Activated CD4-positive, alpha-beta T cell treated with anti-CD3 and anti-CD28 coated beads, Interleukin-2, amount 10 ng/mL, durations not matched to agents 7 days and 5 days (primary cell): ENCODE measurements at regions not wholly inside any gene's neighbourhood (a gene's known extent, or its start where the extent isn't known, plus 50 kb on each side); places are given as distances from the start of the nearest gene placed in this dataset.
"Not testable (repeated sequence)": the region's sequence is repeated elsewhere in the genome, so short reads cannot be mapped to it uniquely, and the experiment has no call there.

ENCODE experiments used
- CTCF ChIA-PET: fragments of 350-600 bp; sonication (Branson Sonifier 250); formaldehyde crosslinking; loops from one replicate; lab custom pipeline; 2021; ENCODE audit warnings: antibody characterized with exemption; lab: Charles Lee
- POLR2A ChIA-PET: fragments of 350-600 bp; sonication (Branson Sonifier 250); formaldehyde crosslinking; loops from one replicate; lab custom pipeline; 2021; ENCODE audit warnings: antibody characterized with exemption; lab: Charles Lee
- DNase-seq: peaks from one replicate; pipeline ENCODE4 v3.0.0-alpha.2; 2020
- H3K27ac Mint-ChIP-seq: one replicate; pipeline ENCODE4 v1.8.0; 2021; ENCODE audit warnings: mild to moderate bottlenecking, moderate library complexity, mixed read lengths
- H3K27me3 Mint-ChIP-seq: one replicate; pipeline ENCODE4 v1.8.0; 2021; ENCODE audit warnings: mixed read lengths
- H3K36me3 Mint-ChIP-seq: one replicate; pipeline ENCODE4 v1.8.0; 2021; ENCODE audit warnings: low read depth, mixed read lengths
- H3K4me1 Mint-ChIP-seq: one replicate; pipeline ENCODE4 v1.8.0; 2021; ENCODE audit warnings: mixed read lengths
- H3K4me3 Mint-ChIP-seq: one replicate; pipeline ENCODE4 v1.8.0; 2021; ENCODE audit warnings: mild to moderate bottlenecking, moderate library complexity, mixed read lengths
- H3K9me3 Mint-ChIP-seq: one replicate; pipeline ENCODE4 v1.8.0; 2021; ENCODE audit warnings: mixed read lengths

- H3K27ac Mint-ChIP-seq: peak overlapping the region; percentile 11
- H3K27me3 Mint-ChIP-seq: peaks cover 3% of the 10 kb centered on the region
- no peaks in the 10 kb centered on the region for H3K9me3 Mint-ChIP-seq
- no peak for DNase-seq
- peaks cover 28% of the 10 kb centered on the region for H3K4me1 Mint-ChIP-seq
- no peak overlapping the region for H3K4me3 Mint-ChIP-seq
- ChIA-PET CTCF (no interaction called here), POLR2A (no interaction called here)
- no peaks in the 10 kb centered on the region for H3K36me3 Mint-ChIP-seq
Measured at GRCh38 chr2:109059474-109060165, 69.4 kb upstream of the SH3RF3 start.

- ChIA-PET POLR2A (no interaction called here), CTCF (no interaction called here)
- no peaks in the 10 kb centered on the region for H3K36me3 Mint-ChIP-seq
- no peaks in the 10 kb centered on the region for H3K9me3 Mint-ChIP-seq
- no peak overlapping the region for H3K27ac Mint-ChIP-seq
- no peak for DNase-seq
- no peak overlapping the region for H3K4me3 Mint-ChIP-seq
- H3K27me3 Mint-ChIP-seq: peaks cover 3% of the 10 kb centered on the region
- H3K4me1 Mint-ChIP-seq: peaks cover 28% of the 10 kb centered on the region
Measured at GRCh38 chr2:109058802-109059201, 69.8 kb upstream of the EDAR start.

DNA sequence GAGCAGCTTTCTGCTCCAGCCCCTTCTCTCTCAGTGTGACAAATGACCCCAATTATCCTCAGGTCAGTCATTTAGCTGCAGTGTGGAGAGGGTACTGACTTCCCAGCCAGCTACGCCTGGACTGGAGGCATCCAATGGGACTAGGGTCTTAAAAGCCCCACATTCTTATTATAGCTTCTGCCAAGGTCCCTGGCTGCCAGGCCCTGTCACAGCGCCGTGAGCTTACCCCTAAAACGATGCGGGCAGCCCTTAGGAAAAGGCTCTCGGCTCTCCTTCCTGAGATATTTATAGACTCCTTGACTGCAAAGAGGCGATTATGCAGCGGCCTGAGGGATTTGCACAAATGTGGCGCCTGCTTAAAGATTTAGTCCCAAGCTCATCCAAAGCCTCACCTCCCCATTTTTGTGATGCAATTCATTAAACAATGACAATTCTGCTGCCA, 69.2 kb upstream of the EDAR start:
- POLR2A ChIA-PET: no interaction called here

GRCh38 chr2:109057686-109058085, 68.7 kb upstream of the EDAR start:
- Mint-ChIP-seq H3K9me3 (no peaks in the 10 kb centered on the region), H3K27ac (no peak overlapping the region), H3K27me3 (peaks cover 3% of the 10 kb centered on the region), H3K4me1 (peaks cover 23% of the 10 kb centered on the region), H3K4me3 (no peak overlapping the region), H3K36me3 (no peaks in the 10 kb centered on the region)
- DNase-seq: peak; percentile 27
- CTCF ChIA-PET: no interaction called here
- POLR2A ChIA-PET: no interaction called here

More for the DNA sequence above, 69.2 kb upstream of the EDAR start:
- Mint-ChIP-seq H3K4me3 (no peak overlapping the region), H3K36me3 (no peaks in the 10 kb centered on the region), H3K27me3 (peaks cover 3% of the 10 kb centered on the region), H3K9me3 (no peaks in the 10 kb centered on the region), H3K4me1 (peaks cover 26% of the 10 kb centered on the region), H3K27ac (no peak overlapping the region)
- CTCF ChIA-PET: no interaction called here
- no peak for DNase-seq

DNA sequence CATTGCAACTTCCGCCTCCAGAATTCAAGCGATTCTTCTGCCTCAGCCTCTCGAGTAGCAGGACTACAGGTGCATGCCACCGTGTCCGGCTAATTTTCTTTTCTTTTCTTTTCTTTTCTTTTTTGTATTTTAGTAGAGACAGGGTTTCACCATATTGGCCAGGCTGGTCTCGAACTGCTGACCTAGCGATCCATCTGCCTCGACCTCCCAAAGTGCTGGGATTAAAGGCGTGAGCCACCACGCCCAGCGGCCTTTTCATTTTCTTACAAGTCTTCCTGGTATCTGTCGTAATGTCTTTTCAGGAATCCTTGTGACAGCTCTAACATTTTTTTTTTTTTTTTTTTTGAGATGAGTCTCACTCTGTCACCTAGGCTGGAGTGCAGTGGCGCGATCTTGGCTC, 66.4 kb upstream of the EDAR start:
- ChIA-PET CTCF (interaction anchor here (0.6 kb wide), 1 partner anchor 148 kb away, joined by 3 read pairs; no protein-coding TSS in a partner anchor), POLR2A (no interaction called here)
- H3K4me1 Mint-ChIP-seq: peaks cover 23% of the 10 kb centered on the region
- no peak for DNase-seq
- no peaks in the 10 kb centered on the region for H3K9me3 Mint-ChIP-seq
- H3K27ac Mint-ChIP-seq: no peak overlapping the region
- peaks cover 3% of the 10 kb centered on the region for H3K27me3 Mint-ChIP-seq
- H3K36me3 Mint-ChIP-seq: no peaks in the 10 kb centered on the region
- H3K4me3 Mint-ChIP-seq: no peak overlapping the region

GRCh38 chr2:109054865-109055264, 65.8 kb upstream of the EDAR start:
- ChIA-PET POLR2A (no interaction called here), CTCF (interaction anchor here (0.6 kb wide), 1 partner anchor 148 kb away, joined by 3 read pairs; no protein-coding TSS in a partner anchor)
- Mint-ChIP-seq H3K4me3 (no peak overlapping the region), H3K4me1 (peaks cover 17% of the 10 kb centered on the region), H3K36me3 (no peaks in the 10 kb centered on the region), H3K27ac (no peak overlapping the region), H3K9me3 (no peaks in the 10 kb centered on the region), H3K27me3 (peaks cover 3% of the 10 kb centered on the region)
- no peak for DNase-seq

DNA sequence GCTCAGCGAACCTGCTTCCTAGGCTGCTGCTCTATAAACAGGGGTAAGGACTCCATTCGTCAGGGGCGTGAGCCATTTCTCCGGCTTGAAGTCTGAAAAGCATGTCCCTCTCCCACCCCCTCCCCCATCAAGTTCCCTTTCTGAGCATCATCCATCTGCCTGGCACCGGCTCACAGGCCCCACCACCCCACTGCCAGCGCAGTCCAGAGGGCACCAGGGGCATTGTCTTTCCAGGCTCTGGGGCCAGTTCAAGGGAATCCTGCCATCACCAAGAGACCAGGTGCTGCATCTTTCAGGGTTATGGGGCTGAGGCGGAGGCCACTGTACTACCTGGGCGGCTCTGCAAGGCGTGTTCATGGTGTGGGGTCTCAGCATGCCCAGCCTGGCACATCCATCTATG, 64.7 kb upstream of the EDAR start:
- H3K27me3 Mint-ChIP-seq: peaks cover 3% of the 10 kb centered on the region
- no peak overlapping the region for H3K27ac Mint-ChIP-seq
- DNase-seq: no peak
- no peaks in the 10 kb centered on the region for H3K36me3 Mint-ChIP-seq
- H3K4me3 Mint-ChIP-seq: no peak overlapping the region
- CTCF ChIA-PET: no interaction called here
- POLR2A ChIA-PET: no interaction called here
- H3K4me1 Mint-ChIP-seq: peaks cover 15% of the 10 kb centered on the region
- no peaks in the 10 kb centered on the region for H3K9me3 Mint-ChIP-seq

DNA sequence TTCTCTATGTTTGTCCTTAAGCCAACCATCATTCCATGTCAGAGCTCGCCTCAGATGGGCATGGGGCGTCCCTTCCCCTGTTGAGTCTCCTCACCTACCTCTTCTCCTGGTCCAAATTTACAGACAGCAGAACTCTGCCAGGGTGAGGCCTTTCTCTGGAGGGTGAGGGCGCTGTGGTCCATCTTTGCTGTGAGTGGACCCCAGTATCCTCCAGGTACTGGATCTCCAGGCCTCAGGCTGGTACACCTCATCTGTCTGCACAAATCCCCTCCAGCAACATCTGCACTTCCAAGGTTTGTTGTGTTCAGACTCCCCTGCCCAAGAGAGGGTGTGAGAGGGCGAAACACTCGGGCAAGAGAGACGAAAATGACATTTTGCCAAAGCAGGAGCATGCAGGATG, 63.9 kb upstream of the EDAR start:
- H3K27ac Mint-ChIP-seq: no peak overlapping the region
- peaks cover 3% of the 10 kb centered on the region for H3K27me3 Mint-ChIP-seq
- H3K4me3 Mint-ChIP-seq: no peak overlapping the region
- no peaks in the 10 kb centered on the region for H3K36me3 Mint-ChIP-seq
- ChIA-PET POLR2A (no interaction called here), CTCF (no interaction called here)
- DNase-seq: no peak
- peaks cover 8% of the 10 kb centered on the region for H3K4me1 Mint-ChIP-seq
- no peaks in the 10 kb centered on the region for H3K9me3 Mint-ChIP-seq

DNA sequence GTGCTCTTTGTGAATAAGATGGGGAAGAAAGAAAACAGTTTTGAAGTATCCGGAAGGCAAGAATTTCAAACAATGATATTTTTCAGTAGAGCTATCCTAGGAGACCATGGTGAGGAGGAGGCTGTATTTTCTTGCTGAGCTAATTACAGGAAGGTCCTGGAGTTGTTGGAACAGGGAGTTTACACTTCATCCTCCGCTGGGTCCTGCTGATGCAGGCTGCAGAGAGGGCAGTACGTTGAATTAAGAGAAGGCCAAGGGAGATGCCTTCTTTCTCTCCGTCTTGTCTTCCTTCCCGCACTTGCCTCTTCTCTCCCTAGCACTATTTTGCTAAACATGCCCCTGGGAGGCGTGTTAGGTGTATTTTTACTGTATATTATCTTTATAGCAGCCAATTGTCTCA, 60.0 kb upstream of the EDAR start:
- Mint-ChIP-seq H3K27ac (peak overlapping the region; percentile 1), H3K36me3 (no peaks in the 10 kb centered on the region), H3K9me3 (no peaks in the 10 kb centered on the region), H3K4me3 (no peak overlapping the region), H3K4me1 (peaks cover 14% of the 10 kb centered on the region), H3K27me3 (no peaks in the 10 kb centered on the region)
- ChIA-PET POLR2A (no interaction called here), CTCF (no interaction called here)
- no peak for DNase-seq

GRCh38 chr2:109048163-109048562, 59.1 kb upstream of the EDAR start:
- Mint-ChIP-seq H3K27me3 (no peaks in the 10 kb centered on the region), H3K27ac (no peak overlapping the region), H3K36me3 (no peaks in the 10 kb centered on the region), H3K4me3 (no peak overlapping the region), H3K4me1 (peaks cover 14% of the 10 kb centered on the region), H3K9me3 (no peaks in the 10 kb centered on the region)
- POLR2A ChIA-PET: no interaction called here
- CTCF ChIA-PET: interaction anchor here (0.7 kb wide), 1 partner anchor 12 kb away, joined by 3 read pairs; no protein-coding TSS in a partner anchor
- DNase-seq: no peak

GRCh38 chr2:109047569-109047968, 58.5 kb upstream of the EDAR start:
- not testable (repeated sequence) for H3K9me3 Mint-ChIP-seq

GRCh38 chr2:109046925-109047508, 58.0 kb upstream of the EDAR start:
- Mint-ChIP-seq H3K27me3 (no peaks in the 10 kb centered on the region), H3K4me3 (no peak overlapping the region), H3K27ac (no peak overlapping the region), H3K4me1 (peaks cover 14% of the 10 kb centered on the region), H3K9me3 (no peaks in the 10 kb centered on the region), H3K36me3 (no peaks in the 10 kb centered on the region)
- no peak for DNase-seq
- ChIA-PET CTCF (interaction anchor here (0.5 kb wide), 1 partner anchor 394 kb away, joined by 3 read pairs; no protein-coding TSS in a partner anchor), POLR2A (interaction anchor here (0.7 kb wide), 1 partner anchor 14 kb away, joined by 3 read pairs; no protein-coding TSS in a partner anchor)

More at GRCh38 chr2:109047569-109047968, 58.5 kb upstream of the EDAR start:
- H3K27me3 Mint-ChIP-seq, H3K36me3 Mint-ChIP-seq, DNase-seq, H3K4me3 Mint-ChIP-seq, H3K27ac Mint-ChIP-seq, POLR2A ChIA-PET: not testable (repeated sequence)
- CTCF ChIA-PET: interaction anchor here (0.5 to 0.7 kb wide), 2 partner anchors 11 to 393 kb away, joined by 3 read pairs; no protein-coding TSS in a partner anchor
- peaks cover 14% of the 10 kb centered on the region for H3K4me1 Mint-ChIP-seq

DNA sequence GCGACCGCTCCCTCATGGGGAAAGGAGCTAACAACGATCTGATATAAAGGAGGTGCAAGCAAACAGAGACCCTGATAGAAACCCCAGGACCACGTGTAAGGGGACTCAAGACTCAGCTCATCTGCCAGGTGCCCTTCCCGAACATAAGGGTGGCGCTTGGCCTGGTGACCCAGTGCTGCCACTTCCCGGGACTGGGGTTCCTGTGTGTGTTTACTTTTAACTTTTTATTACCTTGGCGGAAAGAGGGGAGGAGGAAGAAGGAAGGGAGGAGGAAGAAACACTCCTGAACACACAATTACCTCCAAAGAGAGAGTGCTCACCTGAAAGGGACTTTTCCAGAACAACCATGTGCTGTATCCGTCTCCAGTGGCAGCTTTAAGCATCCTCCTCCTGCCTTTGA, 56.5 kb upstream of the EDAR start:
- no peaks in the 10 kb centered on the region for H3K36me3 Mint-ChIP-seq

More for the DNA sequence above, 56.5 kb upstream of the EDAR start:
- Mint-ChIP-seq H3K27me3 (no peaks in the 10 kb centered on the region), H3K4me3 (no peak overlapping the region), H3K27ac (no peak overlapping the region), H3K9me3 (no peaks in the 10 kb centered on the region), H3K4me1 (peaks cover 14% of the 10 kb centered on the region)
- ChIA-PET POLR2A (no interaction called here), CTCF (interaction anchor here (0.6 kb wide), 1 partner anchor 304 kb away, joined by 4 read pairs; no protein-coding TSS in a partner anchor)
- no peak for DNase-seq
